Right lobe of liver (tissue), 6 donors: ENCODE measurements at regions not wholly inside any gene's neighbourhood (a gene's known extent, or its start where the extent isn't known, plus 50 kb on each side); places are given as distances from the start of the nearest gene placed in this dataset.

Source experiments
- ATAC-seq, 4 donors: fragments of 200-7000 bp; cut with Tn5 transposase; one replicate each; pipeline ENCODE4 v1.9.1; 2020; ENCODE audit warnings: mild to moderate bottlenecking in 4 of 4, moderate library complexity in 4 of 4
- DNase-seq, 3 donors: peaks; one replicate each; pipeline ENCODE4 v3.0.0-alpha.2; 2020
- H3K27ac ChIP-seq, 3 donors: fragments of 200-600 bp; one replicate each; pipeline ENCODE4 v1.8.0; 2022
- H3K27me3 ChIP-seq, 2 donors: fragments of 200-600 bp; one replicate each; pipeline ENCODE4 v1.8.0; 2022
- H3K36me3 ChIP-seq, 4 donors: fragments of 200-600 bp; sonication (generic) in 1 of 4; one replicate each; pipeline versions ENCODE4 v1.5.1 to v1.8.0; 2017 to 2022; ENCODE audit warnings: control low read depth in 1 of 4
- H3K4me1 ChIP-seq, 4 donors: fragments of 200-600 bp; sonication (generic) in 1 of 4; one replicate each; pipeline versions ENCODE4 v1.5.1 to v1.8.0; 2017 to 2022; ENCODE audit warnings: control low read depth in 1 of 4
- H3K4me3 ChIP-seq, 3 donors: fragments of 200-600 bp; one replicate each; pipeline ENCODE4 v1.8.0; 2022
- H3K9me3 ChIP-seq, 4 donors: fragments of 200-600 bp; sonication (generic) in 1 of 4; one replicate each; pipeline versions ENCODE4 v1.5.1 to v1.8.0; 2017 to 2022; ENCODE audit warnings: control low read depth in 1 of 4
- CTCF ChIP-seq, 4 donors: fragments of 200-600 bp in 3 of 4; fragments of 450-650 bp in 1 of 4; IDR thresholded peaks; one replicate each; pipeline versions ENCODE4 v1.5.1 to v1.8.0; 2016 to 2022; ENCODE audit warnings: antibody characterized with exemption in 4 of 4, mild to moderate bottlenecking in 2 of 4
- POLR2A ChIP-seq: fragments of 450-650 bp; IDR thresholded peaks from one replicate; pipeline ENCODE4 v1.6.1; 2017; ENCODE audit warnings: antibody characterized with exemption, mild to moderate bottlenecking
- WGBS: methylation state at CpG from one replicate; pipeline ENCODE4 v1.1.6; 2018; ENCODE audit warnings: low coverage, low lambda C conversion rate; ENCODE audit not compliant: insufficient coverage; ENCODE audit errors: missing lambda C conversion rate; 5-methylcytosine and 5-hydroxymethylcytosine counted together
- intact Hi-C, 2 donors: fragments of 100-400 bp; cut with DNase I; formaldehyde crosslinking; loops; one replicate each; pipeline versions ENCODE4 v1.11.2 to v1.14.1; 2022
- donor health status: DM: no; HTN: yes; CAD: no.
- donor health status: DM: no; HTN: no; CAD: no.
- donor health status: DM: no; HTN: no; CAD: no.
- donor health status: DM: no; HTN: yes; CAD: no.
- donor health status: DM: no; HTN: yes; CAD: no.

- intact Hi-C loops: no loop called here
- H3K4me3 ChIP-seq: no peak overlapping the region
- no peaks in the 10 kb centered on the region for H3K4me1 ChIP-seq
- no peaks in the 10 kb centered on the region for H3K36me3 ChIP-seq
- ATAC-seq (no peak), DNase-seq (no peak)
- no peaks in the 10 kb centered on the region for H3K27me3 ChIP-seq
- TF ChIP-seq CTCF (IDR thresholded peaks at IDR 0.05): no peak
- no peak for TF ChIP-seq POLR2A
- 33% methylated on average over 2 of the region's 6 CpGs for WGBS
- H3K27ac ChIP-seq: no peak overlapping the region
- H3K9me3 ChIP-seq: no peaks in the 10 kb centered on the region
These were observed 290.3 kb downstream of the SOX9 start for GRCh38 chr17:72411124-72411563.

- intact Hi-C loops: no loop called here
- Histone ChIP-seq H3K9me3 (no peaks in the 10 kb centered on the region), H3K36me3 (no peaks in the 10 kb centered on the region), H3K4me3 (no peak overlapping the region), H3K27ac (no peak overlapping the region), H3K4me1 (no peaks in the 10 kb centered on the region), H3K27me3 (no peaks in the 10 kb centered on the region)
- no peak for DNase-seq
- no peak for TF ChIP-seq POLR2A
- no peak for TF ChIP-seq CTCF (IDR thresholded peaks at IDR 0.05)
- 45% methylated on average over 4 of the region's 5 CpGs for WGBS
- ATAC-seq: no peak
These were observed 291.8 kb downstream of the SOX9 start for GRCh38 chr17:72412650-72413076.

GRCh38 chr17:72413077-72414031, 292.5 kb downstream of the SOX9 start:
- Histone ChIP-seq H3K4me3 (no peak overlapping the region), H3K36me3 (no peaks in the 10 kb centered on the region), H3K27ac (no peak overlapping the region), H3K9me3 (no peaks in the 10 kb centered on the region), H3K27me3 (no peaks in the 10 kb centered on the region), H3K4me1 (no peaks in the 10 kb centered on the region)
- DNase-seq: no peak
- intact Hi-C loops: no loop called here
- no peak for TF ChIP-seq CTCF (IDR thresholded peaks at IDR 0.05)
- TF ChIP-seq POLR2A: no peak
- WGBS: 54% methylated on average over 9 of the region's 23 CpGs
- no peak for ATAC-seq

- WGBS: 61% methylated on average over 2 of the region's 5 CpGs
- Histone ChIP-seq H3K36me3 (no peaks in the 10 kb centered on the region), H3K27me3 (no peaks in the 10 kb centered on the region), H3K9me3 (no peaks in the 10 kb centered on the region), H3K4me1 (no peaks in the 10 kb centered on the region), H3K4me3 (no peak overlapping the region), H3K27ac (no peak overlapping the region)
- TF ChIP-seq CTCF (IDR thresholded peaks at IDR 0.05) (no peak), POLR2A (no peak)
- intact Hi-C loops: no loop called here
- no peak for DNase-seq
- ATAC-seq: no peak
These were observed 293.2 kb downstream of the SOX9 start for GRCh38 chr17:72414032-72414396.
